ENCODE measurements at regions not wholly inside any gene's neighbourhood (a gene's known extent, or its start where the extent isn't known, plus 50 kb on each side); places are given as distances from the start of the nearest gene placed in this dataset.

DNA sequence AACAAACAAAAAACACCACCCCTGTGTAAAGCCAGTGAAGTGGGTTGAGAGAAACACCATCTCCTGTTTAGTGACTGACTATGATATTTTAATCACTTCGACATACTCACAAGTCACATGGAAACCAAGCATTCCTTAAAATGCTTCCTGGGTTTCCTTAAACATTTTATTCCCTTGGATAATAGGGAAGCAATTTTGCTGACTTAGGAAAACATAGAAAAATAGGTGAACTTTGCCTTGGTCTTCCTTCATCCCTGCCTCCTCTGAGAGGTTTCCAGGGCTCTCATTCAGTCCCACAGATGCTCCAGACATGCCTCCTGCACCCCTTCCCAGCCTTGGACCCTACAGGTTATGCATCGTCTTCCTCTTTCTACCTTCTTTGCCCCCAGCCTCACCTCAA, 122.6 kb upstream of the SERPINE2 start:
- no peak for TF ChIP-seq POLR2A (IDR thresholded peaks at IDR 0.05; ENCODE audit: low read depth, low read length)
- TF ChIP-seq, protein P1, sequence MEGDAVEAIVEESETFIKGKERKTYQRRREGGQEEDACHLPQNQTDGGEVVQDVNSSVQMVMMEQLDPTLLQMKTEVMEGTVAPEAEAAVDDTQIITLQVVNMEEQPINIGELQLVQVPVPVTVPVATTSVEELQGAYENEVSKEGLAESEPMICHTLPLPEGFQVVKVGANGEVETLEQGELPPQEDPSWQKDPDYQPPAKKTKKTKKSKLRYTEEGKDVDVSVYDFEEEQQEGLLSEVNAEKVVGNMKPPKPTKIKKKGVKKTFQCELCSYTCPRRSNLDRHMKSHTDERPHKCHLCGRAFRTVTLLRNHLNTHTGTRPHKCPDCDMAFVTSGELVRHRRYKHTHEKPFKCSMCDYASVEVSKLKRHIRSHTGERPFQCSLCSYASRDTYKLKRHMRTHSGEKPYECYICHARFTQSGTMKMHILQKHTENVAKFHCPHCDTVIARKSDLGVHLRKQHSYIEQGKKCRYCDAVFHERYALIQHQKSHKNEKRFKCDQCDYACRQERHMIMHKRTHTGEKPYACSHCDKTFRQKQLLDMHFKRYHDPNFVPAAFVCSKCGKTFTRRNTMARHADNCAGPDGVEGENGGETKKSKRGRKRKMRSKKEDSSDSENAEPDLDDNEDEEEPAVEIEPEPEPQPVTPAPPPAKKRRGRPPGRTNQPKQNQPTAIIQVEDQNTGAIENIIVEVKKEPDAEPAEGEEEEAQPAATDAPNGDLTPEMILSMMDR (IDR thresholded peaks at IDR 0.05; ENCODE audit: extremely low read depth in 1 of 2, insufficient read depth in 1 of 2, low read depth in 1 of 2, low read length in 2 of 2) = no peak
- no peak for TF ChIP-seq EZH2 (IDR thresholded peaks at IDR 0.05; ENCODE audit: borderline replicate concordance, low read depth, low read length, severe bottlenecking)
- TF ChIP-seq JUN (IDR thresholded peaks at IDR 0.05; ENCODE audit: borderline replicate concordance, insufficient read depth, insufficient read length, low read depth) = no peak
- TF ChIP-seq POLR2AphosphoS5 (IDR thresholded peaks at IDR 0.05; ENCODE audit: insufficient read depth, low read depth, low read length) = no peak
- TF ChIP-seq, protein P2, sequence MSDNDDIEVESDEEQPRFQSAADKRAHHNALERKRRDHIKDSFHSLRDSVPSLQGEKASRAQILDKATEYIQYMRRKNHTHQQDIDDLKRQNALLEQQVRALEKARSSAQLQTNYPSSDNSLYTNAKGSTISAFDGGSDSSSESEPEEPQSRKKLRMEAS (IDR thresholded peaks at IDR 0.05; ENCODE audit: insufficient read depth, insufficient read length) = no peak
- no peak for TF ChIP-seq FOS (IDR thresholded peaks at IDR 0.05; ENCODE audit: borderline replicate concordance, insufficient read depth, low read length)
- TF ChIP-seq MYC (IDR thresholded peaks at IDR 0.05; ENCODE audit: low read depth, low read length) = no peak

All from endothelial cell of umbilical vein (primary cell).